ENCODE measurements at regions not wholly inside any gene's neighbourhood (a gene's known extent, or its start where the extent isn't known, plus 50 kb on each side); places are given as distances from the start of the nearest gene placed in this dataset.

DNA sequence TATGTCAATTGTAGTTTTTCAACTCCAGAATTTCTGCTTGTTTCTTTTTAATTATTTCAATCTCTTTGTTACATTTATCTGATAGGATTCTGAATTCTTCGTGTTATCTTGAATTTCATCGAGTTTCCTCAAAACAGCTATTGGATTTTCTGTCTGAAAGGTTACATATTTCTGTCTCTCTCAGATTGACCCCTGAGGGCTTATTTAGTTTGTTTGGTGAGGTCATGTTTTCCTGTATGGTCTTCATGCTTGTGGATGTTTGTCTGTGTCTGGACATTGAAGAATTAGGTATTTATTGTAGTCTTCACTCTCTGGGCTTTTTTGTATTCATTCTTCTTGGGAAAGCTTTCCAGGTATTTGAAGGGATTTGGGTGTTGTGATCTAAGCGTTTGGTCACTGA, 85.6 kb downstream of the SNAPC1 start:
- Mint-ChIP-seq H3K27ac (no peak overlapping the region), H3K4me3 (no peak overlapping the region), H3K9me3 (no peaks in the 10 kb centered on the region), H3K4me1 (no peaks in the 10 kb centered on the region), H3K27me3 (peaks cover 9% of the 10 kb centered on the region)
- DNase-seq (no peak), ATAC-seq (no peak)

DNA sequence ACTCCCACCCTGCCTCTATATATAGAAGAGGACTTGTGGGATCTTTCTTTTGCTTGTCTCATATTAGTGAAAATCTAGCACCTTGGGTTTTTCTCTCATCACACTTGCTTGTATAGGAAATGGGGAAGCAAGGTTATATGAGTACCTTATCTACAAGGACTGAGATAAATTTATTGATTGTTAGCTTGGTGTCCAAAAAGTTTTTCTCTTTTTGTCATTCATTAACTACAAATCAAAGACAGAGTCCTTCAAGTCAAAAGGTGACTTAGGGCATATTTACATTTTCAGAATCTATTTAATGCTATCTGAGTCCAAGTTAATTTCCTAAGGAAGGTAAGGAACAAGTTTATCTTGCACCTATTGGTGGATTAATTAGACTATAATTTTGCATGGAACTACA, 92.7 kb downstream of the SNAPC1 start:
- no peak for DNase-seq
- no peak overlapping the region for H3K4me3 Mint-ChIP-seq
- peaks cover 42% of the 10 kb centered on the region for H3K27me3 Mint-ChIP-seq
- no peak overlapping the region for H3K27ac Mint-ChIP-seq
- H3K9me3 Mint-ChIP-seq: no peaks in the 10 kb centered on the region
- ATAC-seq: no peak
- H3K4me1 Mint-ChIP-seq: no peaks in the 10 kb centered on the region

DNA sequence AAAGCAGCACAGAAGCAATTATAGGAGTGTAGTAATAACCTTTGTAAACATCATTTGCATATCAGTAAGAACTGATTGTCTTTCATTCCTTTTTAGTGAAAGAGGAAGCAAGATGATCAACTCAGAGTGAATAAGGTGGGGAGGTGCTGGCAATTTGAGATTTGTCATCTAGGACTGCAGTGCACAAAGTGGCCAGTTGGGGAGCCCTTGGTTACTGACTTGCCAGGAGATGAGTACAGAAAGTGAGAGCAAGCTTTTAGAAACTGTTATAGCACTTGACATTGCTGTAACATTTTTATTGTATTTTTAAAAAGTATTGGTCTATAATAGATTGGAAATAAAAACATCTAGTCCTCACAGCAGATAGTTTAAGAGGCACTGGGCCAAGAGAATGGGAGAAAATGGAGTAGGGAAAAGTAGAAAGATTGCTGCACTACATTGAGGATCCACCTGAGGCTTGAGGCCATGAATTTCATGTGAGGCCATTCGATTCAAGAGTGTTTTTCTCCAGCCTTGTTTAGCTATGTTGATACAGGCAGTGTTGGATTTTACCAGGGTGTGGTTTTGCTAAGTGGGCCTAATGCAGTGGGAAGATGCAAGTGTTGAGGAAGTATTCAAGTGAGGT, 98.2 kb downstream of the SNAPC1 start:
- H3K27ac Mint-ChIP-seq: no peak overlapping the region
- H3K9me3 Mint-ChIP-seq: no peaks in the 10 kb centered on the region
- peaks cover 25% of the 10 kb centered on the region for H3K27me3 Mint-ChIP-seq
- H3K4me1 Mint-ChIP-seq: no peaks in the 10 kb centered on the region
- ATAC-seq: peak; percentile 92
- peak; percentile 60 to 66 for DNase-seq
- H3K4me3 Mint-ChIP-seq: no peak overlapping the region

DNA sequence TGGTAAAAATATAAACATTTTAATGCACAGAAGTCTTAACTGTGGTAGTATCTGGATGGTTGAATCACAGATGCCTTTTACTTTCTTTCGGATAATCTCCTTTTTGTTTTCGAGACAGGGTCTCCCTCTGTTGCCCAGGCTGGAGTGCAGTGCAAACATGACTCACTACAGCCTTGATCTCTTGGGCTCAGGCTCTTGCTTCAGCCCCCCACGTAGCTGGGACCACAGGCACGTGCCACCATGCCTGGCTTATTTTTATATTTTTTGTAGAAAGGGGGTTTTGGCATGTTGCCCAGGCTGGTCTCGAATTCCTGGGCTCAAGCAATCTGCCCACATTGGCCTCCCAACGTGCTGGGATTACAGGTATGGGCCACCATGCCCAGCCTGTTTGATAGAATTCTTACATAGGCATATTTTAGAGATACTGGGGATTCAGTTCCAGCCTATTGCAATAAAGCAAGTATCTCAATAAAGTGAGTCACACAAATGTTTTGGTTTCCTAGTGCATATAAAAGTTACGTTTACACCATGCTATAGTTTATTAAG, 99.2 kb downstream of the SNAPC1 start:
- no peak for ATAC-seq
- Mint-ChIP-seq H3K27me3 (peaks cover 16% of the 10 kb centered on the region), H3K27ac (no peak overlapping the region), H3K9me3 (no peaks in the 10 kb centered on the region), H3K4me3 (no peak overlapping the region), H3K4me1 (no peaks in the 10 kb centered on the region)
- DNase-seq: no peak

DNA sequence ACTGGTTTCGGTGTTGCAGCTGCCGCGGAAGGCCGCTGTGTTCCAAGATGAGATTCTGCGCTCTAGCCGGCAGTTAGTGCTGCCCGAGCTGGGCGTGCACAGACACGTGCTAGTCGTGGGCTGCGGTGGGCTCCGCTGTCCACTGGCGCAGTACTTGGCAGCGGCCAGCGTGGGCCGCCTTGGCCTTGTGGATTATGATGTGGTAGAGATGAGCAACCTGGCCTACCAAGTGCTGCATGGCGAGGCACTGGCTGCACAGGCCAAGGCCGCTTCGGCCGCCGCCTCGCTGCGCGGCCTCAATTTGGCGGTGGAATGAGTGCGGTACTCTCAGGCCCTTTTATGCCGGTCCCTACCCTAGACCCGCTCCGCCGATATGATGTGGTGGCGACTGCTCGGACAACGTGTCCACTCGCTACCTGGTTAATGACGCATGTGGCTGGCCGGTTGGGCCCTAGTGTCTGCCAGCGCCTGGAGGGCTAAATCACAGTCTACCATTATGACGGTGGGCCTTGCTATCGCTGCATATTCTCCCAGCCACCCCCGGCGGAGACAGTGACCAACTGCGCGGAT, 102.2 kb downstream of the SNAPC1 start:
- DNase-seq (no peak), ATAC-seq (no peak)
- peaks cover 10% of the 10 kb centered on the region for H3K4me1 Mint-ChIP-seq
- H3K27me3 Mint-ChIP-seq: no peaks in the 10 kb centered on the region
- no peak overlapping the region for H3K4me3 Mint-ChIP-seq
- H3K27ac Mint-ChIP-seq: no peak overlapping the region
- peaks cover 0 to under 1% of the 10 kb centered on the region in 2 donors for H3K9me3 Mint-ChIP-seq

DNA sequence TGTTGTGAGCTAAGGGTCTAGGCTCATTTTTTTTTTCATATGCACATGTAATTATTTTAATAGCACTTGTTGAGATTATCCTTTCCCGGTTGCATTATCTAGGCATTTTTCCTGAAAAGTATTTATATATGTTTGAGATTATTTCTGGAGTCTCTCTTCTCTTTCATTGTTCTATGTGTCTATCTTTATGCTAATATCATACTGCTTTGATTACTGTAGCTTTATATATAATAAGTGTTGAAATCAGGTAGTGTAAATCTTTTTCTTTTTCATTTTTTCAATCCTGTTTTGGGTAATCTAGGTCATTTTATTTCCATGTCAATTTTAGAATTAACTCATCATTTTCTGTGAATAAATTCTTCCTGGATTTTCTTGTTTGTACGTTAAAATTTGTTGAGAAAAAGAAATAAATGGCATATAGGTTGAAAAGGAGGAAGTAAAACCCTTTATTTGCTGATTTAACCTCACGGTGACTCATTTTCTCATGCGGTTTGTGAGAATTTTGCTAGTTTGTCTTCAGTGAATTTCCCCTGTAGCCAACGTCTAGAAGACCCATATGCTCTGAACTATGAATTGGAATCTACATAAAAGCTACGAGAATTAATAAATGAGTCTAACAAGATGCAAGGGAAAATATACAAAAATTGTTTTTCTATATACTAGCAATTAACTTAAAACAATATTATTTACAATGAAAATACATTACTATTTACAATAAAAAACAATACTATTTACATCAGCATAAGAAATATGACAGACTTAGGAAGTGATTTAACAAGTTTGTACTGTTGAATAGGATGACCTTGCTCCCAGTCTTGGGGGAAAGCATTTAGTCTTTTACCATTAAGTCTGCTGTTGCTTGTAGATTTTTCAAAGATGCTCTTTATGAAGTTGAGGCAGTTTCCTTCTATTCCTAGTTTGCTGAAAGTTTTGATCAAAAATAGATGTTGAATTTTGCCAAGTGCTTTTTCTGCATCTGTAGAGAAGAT, 105.0 kb downstream of the SNAPC1 start:
- Mint-ChIP-seq H3K4me1 (peaks cover 10% of the 10 kb centered on the region), H3K9me3 (peaks cover 19 to 21% of the 10 kb centered on the region in 2 donors), H3K4me3 (no peak overlapping the region), H3K27ac (no peak overlapping the region), H3K27me3 (peaks cover 8% of the 10 kb centered on the region)
- DNase-seq (no peak), ATAC-seq (no peak)

DNA sequence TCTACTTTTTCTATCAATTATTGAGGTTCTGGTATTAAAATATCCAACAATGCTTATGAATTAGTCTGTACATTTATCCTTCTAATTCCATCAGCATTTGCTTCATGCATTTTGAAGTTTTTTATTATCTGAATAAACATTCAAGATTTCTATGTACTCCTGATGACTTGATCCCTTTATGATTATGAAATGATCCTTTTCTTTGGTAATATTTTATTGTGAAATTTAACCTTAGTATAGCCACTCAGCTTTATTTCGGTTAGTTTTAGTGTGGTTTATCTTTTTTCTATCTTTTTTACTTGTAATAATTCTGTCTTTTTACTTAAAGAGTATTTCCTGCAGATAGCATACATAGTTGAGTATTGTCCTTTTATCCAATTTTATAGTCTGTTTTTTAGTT, 106.6 kb downstream of the SNAPC1 start:
- H3K4me3 Mint-ChIP-seq: no peak overlapping the region
- no peak for DNase-seq
- H3K9me3 Mint-ChIP-seq: peaks cover 19 to 21% of the 10 kb centered on the region in 2 donors
- peaks cover 17% of the 10 kb centered on the region for H3K27me3 Mint-ChIP-seq
- no peak for ATAC-seq
- H3K4me1 Mint-ChIP-seq: peaks cover 10% of the 10 kb centered on the region
- no peak overlapping the region for H3K27ac Mint-ChIP-seq

DNA sequence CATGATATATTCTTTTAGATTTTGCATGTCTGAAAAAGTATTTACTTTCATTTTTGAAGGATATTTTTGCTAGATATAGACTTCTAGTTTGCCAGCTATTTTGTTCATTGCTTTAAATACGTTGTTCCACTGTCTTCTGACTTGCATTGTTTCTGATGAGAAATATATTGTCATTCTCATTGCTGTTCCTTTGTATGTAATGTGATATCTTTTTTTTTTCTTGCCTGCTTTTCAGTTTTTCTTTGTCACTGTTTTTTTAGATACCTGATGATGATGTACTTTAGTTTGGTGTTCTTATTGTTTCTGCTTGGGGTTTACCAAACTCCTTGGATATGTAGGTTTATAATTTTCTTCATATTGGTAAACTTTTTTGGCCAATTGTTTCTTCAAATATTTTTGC, 107.9 kb downstream of the SNAPC1 start:
- Mint-ChIP-seq H3K27ac (no peak overlapping the region), H3K9me3 (peaks cover 19 to 21% of the 10 kb centered on the region in 2 donors), H3K4me3 (no peak overlapping the region), H3K4me1 (peaks cover 10% of the 10 kb centered on the region), H3K27me3 (peaks cover 26% of the 10 kb centered on the region)
- no peak for ATAC-seq
- DNase-seq: no peak

DNA sequence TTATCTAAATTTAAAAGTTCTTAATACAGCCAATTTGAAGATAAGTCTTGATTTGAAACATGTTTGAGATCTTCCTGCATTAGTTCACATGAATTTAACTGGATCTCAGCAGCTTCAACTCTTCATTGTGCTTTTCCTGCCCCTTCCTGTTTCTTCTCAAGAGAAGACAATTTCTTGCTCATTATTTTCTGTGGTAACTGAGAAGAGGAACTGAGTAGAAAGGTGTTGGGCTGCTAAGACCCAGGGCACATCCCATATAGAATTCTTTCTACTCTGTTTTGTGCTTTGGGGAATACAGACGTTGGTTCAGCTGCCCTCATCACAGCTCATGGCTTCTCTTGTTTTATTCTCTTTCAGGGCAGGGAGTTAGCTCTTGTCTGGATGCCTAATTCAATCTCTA, 110.2 kb downstream of the SNAPC1 start:
- Mint-ChIP-seq H3K27me3 (peaks cover 45% of the 10 kb centered on the region), H3K27ac (no peak overlapping the region), H3K4me3 (no peak overlapping the region), H3K4me1 (peaks cover 5% of the 10 kb centered on the region), H3K9me3 (peaks cover 19 to 21% of the 10 kb centered on the region in 2 donors)
- DNase-seq (no peak), ATAC-seq (no peak)

DNA sequence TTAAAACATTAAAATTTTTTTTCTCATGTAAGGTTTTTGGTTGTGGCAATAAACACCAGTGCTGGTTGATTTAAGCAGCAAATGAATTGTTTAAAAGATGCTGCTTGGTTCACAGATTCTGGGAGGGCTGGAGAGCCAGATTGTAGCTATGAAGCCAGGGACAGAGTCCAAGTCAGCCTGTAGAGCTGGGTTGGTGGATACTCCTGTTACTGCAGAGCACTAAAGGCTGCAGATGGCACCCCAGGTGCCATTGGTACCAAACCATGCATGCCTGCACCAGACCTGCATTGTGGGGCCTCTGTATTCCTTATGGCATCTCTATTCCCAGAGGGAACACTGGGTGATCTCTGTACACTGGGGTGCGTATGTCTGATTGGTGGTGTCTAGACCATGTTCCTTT, 113.3 kb downstream of the SNAPC1 start:
- peaks cover 8 to 11% of the 10 kb centered on the region in 2 donors for H3K9me3 Mint-ChIP-seq
- DNase-seq (no peak), ATAC-seq (no peak)
- no peaks in the 10 kb centered on the region for H3K4me1 Mint-ChIP-seq
- peaks cover 66% of the 10 kb centered on the region for H3K27me3 Mint-ChIP-seq
- no peak overlapping the region for H3K27ac Mint-ChIP-seq
- H3K4me3 Mint-ChIP-seq: no peak overlapping the region

DNA sequence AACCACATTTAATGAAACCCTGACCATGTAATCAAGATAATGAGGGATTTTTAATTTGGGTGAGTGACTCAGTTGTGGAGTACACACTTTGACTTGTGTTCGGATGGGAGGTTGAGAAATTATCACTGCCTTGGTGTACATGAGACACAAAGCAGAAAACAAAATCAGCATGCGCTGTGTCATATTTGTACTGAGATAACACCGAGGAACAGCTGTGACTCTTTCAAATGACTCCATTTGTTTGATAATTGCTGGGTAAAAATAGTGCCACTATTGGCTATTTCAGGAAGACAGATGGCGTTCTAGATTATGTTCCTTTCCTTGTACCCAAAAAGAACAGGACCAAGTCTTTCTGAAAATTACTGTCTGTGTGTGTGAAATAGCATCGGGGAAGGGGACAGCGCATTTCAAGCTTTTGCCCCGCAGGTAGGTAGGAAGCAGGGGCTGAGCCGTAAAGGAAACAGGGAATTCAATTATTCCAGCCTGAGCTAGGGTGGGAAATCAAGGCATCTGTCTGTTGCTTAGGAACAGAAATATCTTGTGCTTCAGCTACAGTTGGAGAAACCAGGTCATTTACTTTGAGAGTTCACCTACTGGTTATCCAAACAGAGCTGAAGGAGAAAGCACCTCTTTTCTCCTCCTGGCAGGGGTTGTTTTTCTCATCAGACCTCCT, 114.3 kb downstream of the SNAPC1 start:
- ATAC-seq (no peak), DNase-seq (no peak)
- Mint-ChIP-seq H3K4me3 (no peak overlapping the region), H3K27me3 (peaks cover 73% of the 10 kb centered on the region), H3K4me1 (no peaks in the 10 kb centered on the region), H3K27ac (no peak overlapping the region), H3K9me3 (peaks cover 0 to 1% of the 10 kb centered on the region in 2 donors)

DNA sequence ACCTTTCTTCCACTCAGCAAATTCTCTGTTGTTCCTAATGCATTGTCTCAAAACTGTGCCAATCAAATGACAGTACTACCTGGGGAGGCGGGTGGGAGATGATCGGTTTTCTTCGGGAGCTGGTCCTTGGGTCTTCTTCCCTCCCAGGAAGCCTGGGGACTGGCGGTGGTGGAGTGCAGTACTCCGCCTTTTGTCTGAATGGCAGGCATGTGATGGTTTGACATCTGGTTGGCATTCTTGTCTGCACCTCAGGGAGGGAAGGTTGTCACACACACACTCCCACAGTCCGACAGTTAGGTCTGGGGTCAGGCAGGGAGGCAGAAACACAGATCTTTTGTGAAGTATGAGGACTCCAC, 114.8 kb downstream of the SNAPC1 start:
- DNase-seq (no peak), ATAC-seq (no peak)
- Mint-ChIP-seq H3K27me3 (peaks cover 78% of the 10 kb centered on the region), H3K27ac (no peak overlapping the region), H3K4me3 (no peak overlapping the region), H3K4me1 (no peaks in the 10 kb centered on the region), H3K9me3 (no peaks in the 10 kb centered on the region)

DNA sequence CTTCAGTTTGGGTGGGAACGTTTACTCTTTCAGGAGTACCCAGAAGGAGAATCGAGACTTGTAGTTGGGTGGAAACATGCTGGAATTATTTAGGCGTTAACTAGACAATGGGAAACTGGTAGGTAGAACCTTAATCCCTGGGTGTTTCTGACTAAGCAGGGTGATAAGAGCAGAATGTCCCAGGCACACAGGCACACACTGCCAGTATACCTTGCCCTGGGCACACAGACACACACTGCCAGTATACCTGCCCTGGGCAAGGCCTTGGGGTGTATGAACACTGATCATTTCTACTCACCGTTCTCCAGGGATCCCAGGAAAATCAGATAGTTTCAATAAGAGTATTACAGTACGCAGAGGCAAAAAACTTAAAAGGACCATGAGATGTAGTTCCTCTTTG, 115.5 kb downstream of the SNAPC1 start:
- DNase-seq (no peak), ATAC-seq (no peak)
- Mint-ChIP-seq H3K4me1 (no peaks in the 10 kb centered on the region), H3K27ac (no peak overlapping the region), H3K9me3 (no peaks in the 10 kb centered on the region), H3K27me3 (peaks cover 86% of the 10 kb centered on the region), H3K4me3 (no peak overlapping the region)

DNA sequence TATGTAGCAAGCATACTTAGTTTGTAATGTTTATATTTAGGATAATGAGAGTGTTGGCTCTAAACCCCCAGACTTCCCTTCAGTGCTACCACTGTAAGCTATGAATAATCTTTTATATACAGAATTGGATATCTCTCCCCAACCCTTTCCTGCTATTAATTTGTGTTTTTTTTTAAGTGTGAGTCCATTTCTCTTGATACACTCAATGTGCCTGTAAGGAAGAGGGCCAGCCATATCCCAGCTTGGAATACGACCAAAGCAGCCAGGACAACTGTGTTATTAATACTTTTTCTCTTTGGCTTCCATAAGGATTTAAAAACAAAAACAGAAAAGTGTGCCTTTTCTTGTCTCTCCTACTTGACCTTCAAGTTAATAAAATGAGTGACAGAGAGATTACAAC, 116.7 kb downstream of the SNAPC1 start:
- no peak overlapping the region for H3K27ac Mint-ChIP-seq
- H3K4me3 Mint-ChIP-seq: no peak overlapping the region
- peaks cover 0 to 5% of the 10 kb centered on the region in 2 donors for H3K9me3 Mint-ChIP-seq
- no peak for ATAC-seq
- H3K27me3 Mint-ChIP-seq: peaks cover 88% of the 10 kb centered on the region
- no peaks in the 10 kb centered on the region for H3K4me1 Mint-ChIP-seq
- no peak for DNase-seq

DNA sequence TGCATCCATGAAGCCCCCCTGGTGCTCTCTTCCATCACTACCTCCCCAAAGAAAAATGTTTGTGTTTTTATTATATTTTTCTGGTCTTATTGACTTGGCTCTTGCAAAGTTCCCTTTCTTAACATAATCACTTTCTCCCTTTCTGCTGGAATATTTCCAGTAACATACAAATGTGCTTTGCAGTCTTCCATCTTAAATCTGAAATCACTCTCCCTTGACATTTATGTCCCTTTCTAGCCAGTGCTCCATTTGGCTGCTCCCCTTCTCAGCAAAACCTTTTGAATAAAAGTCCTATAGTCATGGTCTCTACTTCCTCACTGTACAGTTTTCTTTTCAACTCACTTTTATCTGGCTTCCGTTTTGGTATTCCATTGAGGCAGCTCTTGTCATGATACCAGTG, 118.8 kb downstream of the SNAPC1 start:
- peaks cover 79% of the 10 kb centered on the region for H3K27me3 Mint-ChIP-seq
- no peak overlapping the region for H3K27ac Mint-ChIP-seq

More for the DNA sequence above, 118.8 kb downstream of the SNAPC1 start:
- Mint-ChIP-seq H3K4me1 (no peaks in the 10 kb centered on the region), H3K4me3 (no peak overlapping the region), H3K9me3 (peaks cover 0 to 5% of the 10 kb centered on the region in 2 donors)
- ATAC-seq (no peak), DNase-seq (no peak)
